ENCODE measurements at regions not wholly inside any gene's neighbourhood (a gene's known extent, or its start where the extent isn't known, plus 50 kb on each side); places are given as distances from the start of the nearest gene placed in this dataset.

DNA sequence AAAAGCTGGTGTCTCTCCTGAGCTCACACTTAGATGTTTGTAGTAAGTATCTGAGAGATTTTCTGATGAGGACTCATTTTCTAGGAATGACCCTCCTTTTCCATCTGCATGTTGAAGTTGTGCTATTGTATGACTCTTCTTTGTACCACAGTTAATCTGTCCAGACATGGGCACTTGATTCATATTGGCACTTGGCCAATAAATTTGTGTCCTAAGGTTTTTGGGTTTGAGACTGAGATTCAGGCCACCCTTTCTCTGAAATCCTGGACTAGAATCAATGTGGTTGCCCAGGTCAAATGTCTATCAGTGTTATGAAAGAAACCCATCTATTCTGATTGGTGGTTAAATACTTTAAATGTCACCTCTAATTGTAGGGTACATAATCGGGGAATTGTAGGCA, 869.0 kb downstream of the SH3BGRL start:
- DNase-seq (ENCODE audit: low read depth in 4 of 4, low spot score in 2 of 4), result no peak

DNA sequence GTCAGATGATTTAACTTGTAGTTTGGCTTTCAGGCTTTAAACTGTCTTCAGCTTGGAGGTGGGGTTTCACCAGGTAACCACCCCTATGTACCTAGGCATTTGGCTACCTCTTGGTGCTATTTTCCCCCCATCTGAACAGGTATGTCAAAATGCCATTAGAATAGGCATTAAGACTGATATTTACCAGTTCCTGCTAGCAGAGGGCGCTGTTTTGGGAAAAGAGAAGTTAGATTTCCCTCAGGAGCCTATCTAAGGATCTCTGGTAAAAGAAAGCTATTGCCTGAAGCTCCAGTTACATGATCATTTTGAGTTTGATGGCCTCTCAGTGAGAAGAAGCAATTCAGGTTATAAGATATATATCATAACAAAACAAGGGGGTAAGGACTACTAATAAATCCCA, 879.1 kb downstream of the SH3BGRL start:
- no peak for DNase-seq (ENCODE audit: low read depth in 4 of 4, low spot score in 2 of 4)

DNA sequence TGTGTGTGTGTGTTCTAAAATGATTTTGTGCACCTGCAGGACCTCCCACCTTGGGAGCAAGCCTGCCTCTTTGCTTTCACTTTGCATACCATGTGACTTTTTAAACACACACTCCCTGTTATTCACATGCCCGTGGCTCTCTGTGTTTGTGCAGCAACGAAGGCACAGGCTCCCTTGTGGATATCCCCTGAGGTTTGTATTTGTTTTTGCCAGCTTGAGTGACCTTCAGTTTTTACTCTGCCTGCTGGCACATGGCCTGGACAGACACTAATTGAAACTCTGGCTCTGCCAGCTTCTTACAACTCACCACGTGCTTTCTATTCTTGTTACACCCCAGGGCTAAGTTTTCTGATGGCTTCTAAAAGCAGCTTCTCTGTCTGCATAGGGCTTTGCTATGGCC, 885.8 kb downstream of the SH3BGRL start:
- DNase-seq (ENCODE audit: low read depth in 4 of 4, low spot score in 2 of 4), result no peak

DNA sequence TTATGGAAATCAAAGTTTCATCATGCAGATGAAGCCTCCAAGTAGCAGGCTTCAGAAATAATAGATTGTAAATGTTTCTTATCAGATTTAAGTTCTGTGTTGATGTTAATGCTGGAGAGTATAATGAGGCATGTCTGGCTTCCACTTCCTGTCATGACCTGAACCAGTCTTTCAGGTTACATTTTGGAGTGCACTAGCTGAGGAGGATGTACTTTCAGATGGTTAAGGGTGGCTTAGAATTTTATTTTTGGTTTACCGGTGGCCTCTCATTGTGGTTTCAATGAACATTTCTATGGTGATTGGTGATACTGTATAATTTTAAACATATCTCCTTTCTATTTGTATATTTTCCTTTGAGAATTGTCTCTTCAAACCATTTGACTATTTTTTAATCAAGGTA, 890.4 kb downstream of the SH3BGRL start:
- DNase-seq (ENCODE audit: low read depth in 4 of 4, low spot score in 2 of 4), result no peak

DNA sequence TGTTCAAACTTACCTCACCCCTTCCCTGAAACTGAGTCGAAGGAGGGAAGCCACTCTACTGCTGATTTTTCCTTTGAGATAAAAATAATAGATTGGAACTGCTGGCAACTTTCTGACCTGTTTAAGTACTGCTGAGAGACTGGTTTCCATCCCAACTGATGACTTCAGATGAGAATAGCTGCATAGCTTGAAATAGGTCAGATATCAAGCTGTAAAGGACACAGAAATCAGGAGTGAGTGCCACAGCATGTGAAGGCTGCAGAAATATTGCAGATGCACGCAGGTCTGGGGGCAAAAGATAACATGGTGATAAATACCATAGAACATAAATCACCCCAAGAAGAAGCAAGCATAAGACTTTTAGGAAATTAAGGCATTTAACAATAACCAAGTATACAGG, 923.2 kb downstream of the SH3BGRL start:
- no peak for DNase-seq (ENCODE audit: low read depth in 4 of 4, low spot score in 2 of 4)

DNA sequence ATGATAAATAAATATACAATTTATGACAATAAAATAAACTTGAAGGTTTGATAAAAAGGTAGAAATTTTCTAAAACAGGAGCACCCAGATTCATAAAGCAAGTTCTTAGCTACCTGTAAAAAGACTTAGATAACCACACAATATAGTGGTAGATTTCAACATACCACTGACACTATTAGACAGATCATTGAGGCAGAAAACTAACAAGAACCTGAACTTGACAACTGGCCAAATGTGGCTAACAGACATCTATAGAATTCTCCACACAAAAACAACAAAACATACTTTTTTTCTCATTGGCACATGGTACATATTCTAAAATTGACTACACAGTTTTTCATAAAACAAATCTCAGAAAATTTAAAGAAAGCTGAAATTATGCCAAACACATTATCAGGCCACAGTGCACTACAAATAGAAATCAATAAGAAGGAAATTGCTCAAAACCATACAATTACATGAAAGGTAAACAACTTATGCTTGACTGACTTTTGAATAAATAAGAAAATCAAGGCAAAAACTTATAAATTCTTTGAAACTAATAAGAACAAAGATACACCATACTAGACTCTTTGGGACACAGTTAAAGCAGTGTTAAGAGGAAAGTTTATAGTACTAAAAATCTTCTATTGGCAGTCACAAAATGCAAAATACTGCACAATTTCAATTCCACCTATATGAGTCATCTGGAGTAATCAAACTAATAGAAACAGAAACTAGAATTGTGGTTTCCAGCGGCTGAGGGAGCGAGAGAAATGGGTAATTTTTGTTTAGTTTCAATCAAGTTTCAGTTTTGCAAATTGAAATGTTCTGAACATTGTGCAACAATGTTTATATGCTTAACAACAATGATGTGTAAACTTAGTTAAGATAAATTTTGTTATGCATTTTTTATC, 925.6 kb downstream of the SH3BGRL start:
- no peak for DNase-seq (ENCODE audit: low read depth in 4 of 4, low spot score in 2 of 4)

DNA sequence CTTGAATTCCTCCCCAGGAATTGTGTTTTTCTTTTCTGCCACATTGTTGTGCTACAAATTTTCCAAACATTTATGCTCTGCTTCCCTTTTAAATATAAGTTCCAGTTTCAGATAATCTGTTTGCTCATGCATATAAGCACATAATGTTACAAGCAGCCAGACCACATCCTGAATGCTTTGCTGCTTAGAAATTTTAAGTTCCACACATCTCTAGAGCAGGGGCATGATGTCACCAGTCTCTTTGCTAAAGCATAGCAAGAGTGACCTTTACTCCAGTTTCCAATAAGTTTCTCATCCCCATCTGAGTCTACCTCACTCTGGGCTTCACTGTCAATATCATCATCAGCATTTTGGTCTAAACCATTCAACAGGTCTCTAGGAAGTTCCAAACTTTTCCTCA, 932.5 kb downstream of the SH3BGRL start:
- DNase-seq (ENCODE audit: low read depth in 4 of 4, low spot score in 2 of 4), result no peak

DNA sequence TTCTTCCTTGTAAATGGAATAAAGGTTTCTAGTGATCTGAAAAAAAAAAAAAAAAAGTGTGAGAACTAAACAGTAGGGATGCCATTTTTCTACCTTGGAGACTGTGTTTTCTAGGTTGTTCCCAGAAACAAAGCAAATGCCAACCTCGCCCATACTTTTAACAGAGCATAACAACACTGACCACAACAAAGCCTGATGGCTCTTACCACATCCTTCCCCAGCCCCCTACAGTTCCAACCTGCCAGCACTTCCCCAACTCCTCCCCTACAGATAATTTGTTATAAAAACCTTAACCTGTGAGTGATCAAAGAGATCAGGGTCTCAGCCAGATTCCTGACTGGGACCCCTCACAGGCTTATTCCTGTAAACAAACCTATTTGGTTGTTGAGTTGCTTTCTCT, 940.0 kb downstream of the SH3BGRL start:
- no peak for DNase-seq (ENCODE audit: low read depth in 4 of 4, low spot score in 2 of 4)

DNA sequence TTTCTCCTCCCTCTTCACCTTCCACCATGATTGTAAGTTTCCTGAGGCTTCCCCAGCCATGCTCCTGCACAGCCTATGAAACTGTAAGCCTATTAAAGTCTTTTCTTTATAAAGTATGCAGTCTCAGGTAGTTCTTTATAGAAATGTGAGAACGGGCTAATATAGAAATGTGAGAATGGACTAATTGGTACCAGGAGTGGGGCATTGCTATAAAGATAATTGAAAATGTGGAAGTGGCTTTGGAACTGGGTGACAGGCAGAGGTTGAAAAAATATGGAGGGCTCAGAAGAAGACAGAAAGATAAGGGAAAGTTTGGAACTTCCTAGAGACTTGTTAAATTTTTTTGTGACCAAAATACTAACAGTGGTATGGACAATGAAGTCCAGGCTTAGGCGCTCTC, 959.3 kb downstream of the SH3BGRL start:
- no peak for DNase-seq (ENCODE audit: low read depth in 4 of 4, low spot score in 2 of 4)

DNA sequence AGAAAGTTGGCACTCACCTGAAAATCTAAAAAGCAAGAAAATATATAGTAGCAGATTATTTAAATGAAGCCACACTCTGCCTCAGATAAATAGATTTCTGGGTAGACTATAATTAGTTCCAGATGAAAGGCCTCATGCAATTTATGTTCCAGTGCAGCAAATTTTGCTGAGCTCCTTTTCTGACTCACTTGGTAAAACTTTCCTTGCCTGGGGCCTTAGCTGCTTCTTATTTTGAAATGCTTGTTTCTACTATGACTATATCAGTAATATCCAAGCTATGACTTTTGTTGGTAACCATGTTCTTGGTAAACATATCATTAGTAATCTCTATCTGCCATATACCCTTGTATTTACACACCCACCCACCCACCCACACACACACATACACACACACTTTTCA, 961.8 kb downstream of the SH3BGRL start:
- DNase-seq (ENCODE audit: low read depth in 4 of 4, low spot score in 2 of 4), result no peak

DNA sequence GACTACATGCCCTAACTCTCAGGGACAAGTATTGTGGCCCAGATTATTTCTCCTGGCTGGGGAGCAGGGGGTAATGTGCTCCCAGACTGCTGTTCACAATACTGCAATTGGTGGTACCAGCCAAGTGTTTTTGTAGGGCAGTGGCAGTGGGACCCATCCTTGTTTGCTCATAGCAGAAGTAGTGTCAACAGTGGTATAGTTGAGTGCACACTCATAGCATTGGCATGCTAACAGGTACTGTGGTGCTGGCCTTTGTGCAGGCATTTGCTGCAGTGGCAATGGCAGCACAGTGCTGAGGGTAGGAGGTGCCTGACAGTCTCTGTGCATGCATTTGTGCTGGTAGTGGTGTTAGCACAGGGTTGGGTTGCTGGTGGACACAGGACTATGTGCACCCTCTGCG, 995.0 kb downstream of the SH3BGRL start:
- no peak for DNase-seq (ENCODE audit: low read depth in 4 of 4, low spot score in 2 of 4)

DNA sequence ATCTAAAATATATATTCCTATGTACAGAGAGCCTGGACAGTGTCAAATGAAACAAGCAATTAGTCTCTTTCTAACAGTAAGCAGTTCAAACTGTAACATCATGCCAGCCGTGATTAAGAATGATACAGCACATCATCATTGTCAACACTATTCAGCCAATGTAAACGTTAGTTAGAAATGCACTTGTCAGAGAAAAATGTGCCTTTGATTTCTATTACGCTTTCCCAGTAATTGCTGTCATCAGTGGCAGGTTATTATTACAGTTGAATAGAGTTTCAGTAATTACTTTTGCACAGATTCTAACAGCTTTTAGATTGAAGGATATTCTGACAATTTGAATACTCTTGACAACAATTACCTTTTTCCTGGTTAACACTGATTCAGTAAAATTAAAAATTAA, 1007.1 kb downstream of the SH3BGRL start:
- no peak for DNase-seq (ENCODE audit: low read depth in 4 of 4, low spot score in 2 of 4)

DNA sequence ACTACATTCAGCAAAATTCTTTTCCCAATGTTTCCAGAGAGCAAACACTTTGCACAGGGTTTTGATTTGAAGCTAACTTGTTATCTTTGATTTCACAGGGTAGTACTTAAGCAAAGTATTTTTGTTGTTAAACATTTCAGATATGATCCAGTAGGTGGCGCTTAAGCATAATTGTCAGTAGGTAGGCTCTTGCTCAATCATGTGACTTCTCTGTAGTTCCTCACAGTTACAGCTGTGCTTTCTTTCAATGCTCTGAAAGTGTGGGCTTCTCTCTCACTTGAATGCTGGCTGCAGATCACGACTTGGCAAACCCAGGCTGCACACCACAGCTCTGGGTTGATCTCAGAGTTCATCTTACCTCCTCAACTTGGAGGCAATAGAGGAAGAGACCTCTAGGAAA, 1016.5 kb downstream of the SH3BGRL start:
- no peak for DNase-seq (ENCODE audit: low read depth in 4 of 4, low spot score in 2 of 4)

DNA sequence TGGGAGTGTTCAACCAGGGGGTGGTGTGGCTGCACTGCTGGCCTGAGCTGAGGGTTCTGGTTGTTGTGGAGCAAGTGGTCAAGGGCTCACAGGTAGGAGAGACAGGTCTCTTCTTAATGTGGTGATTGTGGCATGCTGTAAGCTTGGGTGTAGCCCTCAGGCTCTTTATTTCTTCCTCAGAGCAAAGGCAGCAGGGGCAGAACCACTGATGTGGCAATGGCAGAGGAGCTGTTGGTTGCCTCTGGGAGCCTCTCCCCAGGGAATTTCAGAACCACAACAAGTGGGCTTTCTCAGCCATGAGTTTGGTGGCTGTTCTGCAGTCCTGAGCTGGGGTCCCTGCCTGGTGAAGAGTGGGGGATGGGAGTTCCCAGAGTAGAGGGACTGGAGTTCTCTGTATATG, 1017.2 kb downstream of the SH3BGRL start:
- no peak for DNase-seq (ENCODE audit: low read depth in 4 of 4, low spot score in 2 of 4)

DNA sequence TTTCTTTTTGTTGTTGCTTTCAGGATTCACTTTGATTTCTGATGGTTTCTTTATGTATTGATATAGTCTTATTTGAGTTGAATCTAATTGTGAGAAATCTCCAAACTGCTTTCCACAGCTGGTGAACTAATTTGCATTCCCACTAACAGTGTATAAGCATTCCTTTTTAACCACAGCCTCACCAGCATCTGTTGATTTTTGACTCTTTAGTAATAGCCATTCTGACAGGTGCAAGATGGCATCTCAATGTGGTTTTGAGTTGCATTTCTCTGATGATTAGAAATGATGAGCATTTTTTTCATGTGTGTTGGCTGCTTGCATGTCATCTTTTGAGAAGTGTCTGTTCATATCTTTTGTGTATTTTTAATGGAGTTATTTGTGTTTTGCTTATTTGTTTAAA, 1023.1 kb downstream of the SH3BGRL start:
- DNase-seq (ENCODE audit: low read depth in 4 of 4, low spot score in 2 of 4), result no peak

DNA sequence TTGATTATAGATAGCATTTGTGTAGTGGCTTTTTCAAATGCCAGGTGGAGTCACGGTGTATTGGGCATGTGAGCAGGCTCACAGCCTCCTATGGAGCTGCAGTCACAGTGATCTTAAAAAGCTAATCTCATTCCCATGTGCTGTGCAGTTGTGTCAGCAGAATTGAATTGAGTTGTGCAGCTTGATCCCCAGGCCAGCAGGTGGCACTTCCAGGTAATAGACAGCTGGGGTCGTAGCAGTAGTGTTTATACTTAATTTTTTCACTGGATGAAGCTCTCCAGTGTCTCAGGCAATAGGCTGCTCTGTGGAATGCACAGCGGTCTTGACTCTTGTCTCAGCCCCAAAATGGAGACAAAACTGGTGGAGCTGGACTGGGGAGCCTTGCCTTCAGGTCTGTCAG, 1028.1 kb downstream of the SH3BGRL start:
- DNase-seq (ENCODE audit: low read depth in 4 of 4, low spot score in 2 of 4), result no peak

DNA sequence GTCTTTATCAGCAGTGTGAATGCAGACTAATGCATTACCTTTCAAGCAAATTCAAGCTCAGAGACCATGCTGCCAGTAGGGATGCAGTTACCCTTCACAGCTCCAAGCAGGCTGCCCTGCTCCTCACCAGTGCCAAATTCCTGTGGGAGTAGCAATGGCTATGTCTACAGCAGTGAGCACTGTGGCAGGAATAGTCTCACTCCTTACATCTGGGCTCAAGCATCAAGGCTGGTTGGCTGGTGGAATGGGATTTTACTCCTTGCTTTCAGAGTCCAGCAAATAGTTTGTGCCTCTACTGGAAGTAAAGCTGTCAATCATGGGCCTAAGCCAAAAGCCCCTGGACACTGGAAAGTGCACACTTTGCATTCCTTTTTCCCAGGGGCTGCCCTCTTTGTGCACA, 1030.8 kb downstream of the SH3BGRL start:
- DNase-seq (ENCODE audit: low read depth in 4 of 4, low spot score in 2 of 4), result no peak

DNA sequence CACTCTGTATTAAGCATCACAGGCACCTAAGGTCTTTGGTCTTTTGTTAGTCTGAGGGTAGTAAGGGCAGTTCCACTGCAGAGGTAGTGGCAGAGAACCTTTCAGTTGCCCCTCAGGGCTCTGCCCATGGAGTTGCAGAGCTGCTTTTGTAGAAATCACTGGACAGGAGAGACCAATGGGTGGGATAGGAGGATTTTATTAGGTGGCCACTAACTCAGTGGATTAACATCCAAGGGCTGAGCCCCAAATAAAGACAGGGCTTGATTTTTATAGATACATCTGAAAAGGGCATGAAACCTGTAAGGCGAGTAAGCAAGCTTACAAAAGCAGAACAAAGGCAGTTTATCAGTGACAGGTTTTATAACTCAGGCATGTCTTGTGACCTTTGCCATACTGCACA, 1035.4 kb downstream of the SH3BGRL start:
- DNase-seq (ENCODE audit: low read depth in 4 of 4, low spot score in 2 of 4), result no peak

Data from left renal cortex interstitium (tissue), 4 donors.